ENCODE measurements at regions not wholly inside any gene's neighbourhood (a gene's known extent, or its start where the extent isn't known, plus 50 kb on each side); places are given as distances from the start of the nearest gene placed in this dataset.

DNA sequence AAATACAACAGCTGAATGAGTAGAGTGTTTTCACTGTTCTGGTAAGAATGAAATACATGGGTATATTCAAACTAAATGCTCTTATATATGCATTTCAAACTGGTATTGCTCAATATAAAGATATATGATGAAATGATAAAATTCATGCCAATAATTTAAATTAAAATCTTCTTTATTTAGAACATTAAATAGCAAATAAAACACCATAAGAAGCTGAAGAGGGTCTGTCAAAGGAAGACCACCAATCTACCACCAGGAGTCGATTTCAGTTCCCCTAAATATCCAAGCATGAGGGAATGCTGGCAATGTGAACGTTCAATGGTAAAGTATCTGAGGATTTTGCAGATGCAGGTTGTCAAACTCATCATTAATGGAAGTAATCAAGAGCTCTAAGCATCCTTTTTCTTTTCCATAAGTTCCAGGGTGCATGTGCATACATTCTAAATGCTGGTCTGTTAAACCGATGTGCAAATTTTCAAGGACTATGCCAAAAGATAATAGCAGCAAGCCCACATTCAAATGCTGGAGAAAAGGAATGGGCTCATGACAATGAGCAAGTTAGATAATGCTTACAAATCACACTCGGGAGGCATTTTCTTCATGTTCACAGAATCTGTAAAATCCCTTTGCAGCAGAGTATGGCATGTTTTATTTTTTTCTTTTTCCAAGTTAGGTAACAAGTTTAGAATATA lies 118.8 kb upstream of the MTAP start:
- no peak for DNase-seq
- intact Hi-C loops (cut with micrococcal nuclease): no loop called here

DNA sequence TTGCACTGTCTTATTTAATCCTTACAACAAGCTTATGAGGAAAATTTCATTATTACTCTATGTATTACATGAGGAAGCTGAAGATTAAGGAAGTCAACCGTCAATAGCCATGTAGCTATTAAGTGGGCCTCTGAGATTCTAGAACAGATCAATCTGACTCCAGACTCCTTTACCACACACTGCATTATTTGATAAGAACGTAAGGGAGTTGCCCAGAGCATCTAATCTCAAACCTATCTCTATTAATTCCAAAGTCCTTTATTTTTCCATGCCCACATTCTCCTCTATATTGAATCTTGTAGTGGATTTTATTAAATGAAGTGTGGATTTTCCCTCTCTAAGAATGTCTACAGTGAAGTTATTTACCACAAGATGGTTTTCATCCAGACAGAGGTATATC lies 118.2 kb upstream of the MTAP start:
- Histone ChIP-seq H3K36me3 (no peaks in the 10 kb centered on the region), H3K27ac (replicated peaks) (no peak overlapping the region), H3K4me3 (no peak overlapping the region), H3K4me1 (no peaks in the 10 kb centered on the region), H3K27me3 (ENCODE audit: low read depth) (no peaks in the 10 kb centered on the region), H3K9me3 (replicated peaks) (no peaks in the 10 kb centered on the region)
- no peak for DNase-seq
- TF ChIP-seq, protein P1, sequence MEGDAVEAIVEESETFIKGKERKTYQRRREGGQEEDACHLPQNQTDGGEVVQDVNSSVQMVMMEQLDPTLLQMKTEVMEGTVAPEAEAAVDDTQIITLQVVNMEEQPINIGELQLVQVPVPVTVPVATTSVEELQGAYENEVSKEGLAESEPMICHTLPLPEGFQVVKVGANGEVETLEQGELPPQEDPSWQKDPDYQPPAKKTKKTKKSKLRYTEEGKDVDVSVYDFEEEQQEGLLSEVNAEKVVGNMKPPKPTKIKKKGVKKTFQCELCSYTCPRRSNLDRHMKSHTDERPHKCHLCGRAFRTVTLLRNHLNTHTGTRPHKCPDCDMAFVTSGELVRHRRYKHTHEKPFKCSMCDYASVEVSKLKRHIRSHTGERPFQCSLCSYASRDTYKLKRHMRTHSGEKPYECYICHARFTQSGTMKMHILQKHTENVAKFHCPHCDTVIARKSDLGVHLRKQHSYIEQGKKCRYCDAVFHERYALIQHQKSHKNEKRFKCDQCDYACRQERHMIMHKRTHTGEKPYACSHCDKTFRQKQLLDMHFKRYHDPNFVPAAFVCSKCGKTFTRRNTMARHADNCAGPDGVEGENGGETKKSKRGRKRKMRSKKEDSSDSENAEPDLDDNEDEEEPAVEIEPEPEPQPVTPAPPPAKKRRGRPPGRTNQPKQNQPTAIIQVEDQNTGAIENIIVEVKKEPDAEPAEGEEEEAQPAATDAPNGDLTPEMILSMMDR (IDR thresholded peaks at IDR 0.05; ENCODE audit: borderline replicate concordance): no peak
- intact Hi-C loops (cut with micrococcal nuclease): no loop called here

More for the DNA sequence above, 118.8 kb upstream of the MTAP start:
- H3K4me3 ChIP-seq: no peak overlapping the region
- TF ChIP-seq, protein P1 (IDR thresholded peaks at IDR 0.05; ENCODE audit: borderline replicate concordance): no peak
- H3K4me1 ChIP-seq: no peaks in the 10 kb centered on the region
- H3K27ac ChIP-seq (replicated peaks): no peak overlapping the region
- no peaks in the 10 kb centered on the region for H3K9me3 ChIP-seq (replicated peaks)
- no peaks in the 10 kb centered on the region for H3K27me3 ChIP-seq (ENCODE audit: low read depth)
- no peaks in the 10 kb centered on the region for H3K36me3 ChIP-seq

DNA sequence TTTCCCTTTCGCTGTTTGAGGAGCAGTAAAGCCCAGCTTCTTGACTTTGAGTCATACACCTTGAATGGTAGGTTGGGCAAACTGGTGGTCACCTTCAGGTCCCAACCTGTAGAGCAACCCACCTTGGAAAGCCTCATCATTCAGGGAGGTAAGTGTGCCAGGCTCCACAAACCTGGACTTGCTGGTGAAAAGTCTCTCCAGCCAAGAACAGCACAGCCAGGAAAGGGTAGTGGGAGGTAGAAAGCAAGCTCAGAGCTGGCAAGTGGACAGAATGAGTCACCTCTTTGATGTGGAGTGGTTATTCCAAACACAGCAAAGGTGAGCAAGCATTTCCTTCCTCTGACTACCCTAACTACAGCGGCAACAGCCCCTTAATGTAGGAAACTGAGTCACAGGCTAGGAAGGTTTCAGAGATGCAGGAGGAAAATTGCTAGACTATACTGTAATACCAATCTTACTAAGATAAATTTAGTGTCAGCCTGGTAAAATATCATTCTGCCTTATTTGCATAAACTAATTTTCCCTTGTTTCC lies 117.5 kb upstream of the MTAP start:
- intact Hi-C loops (cut with micrococcal nuclease): no loop called here
- TF ChIP-seq, protein P1 (IDR thresholded peaks at IDR 0.05; ENCODE audit: borderline replicate concordance): no peak
- Histone ChIP-seq H3K36me3 (no peaks in the 10 kb centered on the region), H3K9me3 (replicated peaks) (no peaks in the 10 kb centered on the region), H3K4me3 (no peak overlapping the region), H3K4me1 (no peaks in the 10 kb centered on the region), H3K27me3 (ENCODE audit: low read depth) (no peaks in the 10 kb centered on the region), H3K27ac (replicated peaks) (no peak overlapping the region)
- DNase-seq: no peak

DNA sequence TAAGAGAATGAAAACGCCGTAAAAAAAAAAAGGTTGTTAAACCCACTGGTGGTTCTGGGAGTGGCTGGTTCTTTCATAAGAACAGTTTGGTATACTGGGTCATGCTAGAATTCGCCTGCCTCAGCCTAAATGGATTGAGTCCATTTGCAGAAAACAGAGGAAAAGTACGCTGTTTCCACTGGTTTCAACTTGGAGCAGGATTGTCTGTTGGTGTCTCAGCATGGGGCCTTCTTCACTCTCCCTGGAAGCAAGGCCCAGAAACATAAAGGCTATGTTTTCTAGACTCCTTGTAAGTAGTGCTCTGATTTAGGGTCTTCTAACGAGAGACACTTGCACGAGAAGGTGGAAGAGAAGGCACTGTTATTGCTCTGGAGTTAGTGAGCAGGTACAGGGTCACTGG lies 116.9 kb upstream of the MTAP start:
- DNase-seq: no peak
- H3K4me3 ChIP-seq: no peak overlapping the region
- no peak overlapping the region for H3K27ac ChIP-seq (replicated peaks)
- TF ChIP-seq, protein P1 (IDR thresholded peaks at IDR 0.05; ENCODE audit: borderline replicate concordance): no peak
- intact Hi-C loops (cut with micrococcal nuclease): no loop called here
- H3K36me3 ChIP-seq: no peaks in the 10 kb centered on the region
- H3K27me3 ChIP-seq (ENCODE audit: low read depth): no peaks in the 10 kb centered on the region
- no peaks in the 10 kb centered on the region for H3K9me3 ChIP-seq (replicated peaks)
- H3K4me1 ChIP-seq: no peaks in the 10 kb centered on the region

DNA sequence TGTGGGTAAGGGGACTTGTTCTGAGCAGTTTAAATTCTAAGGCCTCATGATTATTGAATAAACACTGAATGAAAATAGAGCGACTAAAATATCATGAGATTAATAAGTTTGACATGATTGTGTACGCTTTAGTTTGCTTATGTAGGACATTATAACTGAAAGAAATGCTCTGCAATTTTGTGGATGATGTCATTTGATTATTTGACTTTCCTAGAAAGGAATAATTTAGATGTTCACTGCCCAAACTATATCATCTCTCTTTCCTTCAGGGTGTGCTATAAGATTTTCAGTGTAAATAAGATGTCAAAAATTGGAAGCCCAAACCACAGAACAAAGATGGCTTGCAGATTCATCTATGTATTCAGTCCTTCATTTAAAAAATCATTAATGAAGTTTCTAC lies 115.7 kb upstream of the MTAP start:
- intact Hi-C loops (cut with micrococcal nuclease): no loop called here
- Histone ChIP-seq H3K4me3 (no peak overlapping the region), H3K36me3 (no peaks in the 10 kb centered on the region), H3K4me1 (no peaks in the 10 kb centered on the region), H3K27ac (replicated peaks) (no peak overlapping the region), H3K9me3 (replicated peaks) (no peaks in the 10 kb centered on the region), H3K27me3 (ENCODE audit: low read depth) (peaks cover 7% of the 10 kb centered on the region)
- DNase-seq: no peak
- TF ChIP-seq, protein P1 (IDR thresholded peaks at IDR 0.05; ENCODE audit: borderline replicate concordance): no peak
